Mammary epithelial cell (primary cell): ENCODE measurements at regions not wholly inside any gene's neighbourhood (a gene's known extent, or its start where the extent isn't known, plus 50 kb on each side); places are given as distances from the start of the nearest gene placed in this dataset.

ENCODE experiments used
- CTCF ChIP-seq, 2 donors: IDR thresholded peaks in 1 of 2; conservative IDR thresholded peaks in 1 of 2; 2 replicates each; pipeline ENCODE4 v1.5.1; 2011 to 2012; ENCODE audit warnings: inconsistent platforms in 2 of 2, low read length in 2 of 2, mild to moderate bottlenecking in 2 of 2, control low read depth in 1 of 2, low read depth in 1 of 2; ENCODE audit not compliant: insufficient read depth in 1 of 2; ENCODE audit errors: extremely low read depth in 1 of 2
- EZH2 ChIP-seq: IDR thresholded peaks from 2 replicates; pipeline ENCODE4 v1.6.1; 2012; ENCODE audit warnings: low read length, inconsistent platforms, borderline replicate concordance

DNA sequence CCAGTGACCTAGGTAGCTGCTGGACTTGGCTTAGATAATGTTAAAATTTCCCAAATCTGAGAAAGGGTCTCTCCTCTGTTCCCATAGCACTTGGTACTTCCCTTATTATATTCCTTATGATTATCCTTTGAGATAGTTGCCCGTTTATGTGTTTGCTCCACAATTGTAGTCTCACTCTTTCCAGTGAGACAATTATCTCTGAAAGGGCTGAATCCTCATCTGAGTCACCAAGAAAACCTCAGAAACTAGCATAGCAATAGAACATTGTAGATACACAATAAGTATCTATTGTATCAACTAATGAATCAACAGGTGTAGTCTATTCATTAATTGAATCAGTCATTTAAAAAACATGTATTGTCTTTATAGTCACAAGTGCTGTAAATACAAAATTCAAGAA is 119.1 kb upstream of the FAR2 start:
- TF ChIP-seq CTCF (conservative IDR thresholded peaks at IDR 0.05 in 1 of 2, IDR thresholded peaks at IDR 0.05 in 1 of 2; ENCODE audit: extremely low read depth in 1 of 2, insufficient read depth in 1 of 2, low read depth in 1 of 2, low read length in 2 of 2) = no peak
- no peak for TF ChIP-seq EZH2
